ENCODE measurements at regions not wholly inside any gene's neighbourhood (a gene's known extent, or its start where the extent isn't known, plus 50 kb on each side); places are given as distances from the start of the nearest gene placed in this dataset.
"Not testable (repeated sequence)": the region's sequence is repeated elsewhere in the genome, so short reads cannot be mapped to it uniquely, and the experiment has no call there.

DNA sequence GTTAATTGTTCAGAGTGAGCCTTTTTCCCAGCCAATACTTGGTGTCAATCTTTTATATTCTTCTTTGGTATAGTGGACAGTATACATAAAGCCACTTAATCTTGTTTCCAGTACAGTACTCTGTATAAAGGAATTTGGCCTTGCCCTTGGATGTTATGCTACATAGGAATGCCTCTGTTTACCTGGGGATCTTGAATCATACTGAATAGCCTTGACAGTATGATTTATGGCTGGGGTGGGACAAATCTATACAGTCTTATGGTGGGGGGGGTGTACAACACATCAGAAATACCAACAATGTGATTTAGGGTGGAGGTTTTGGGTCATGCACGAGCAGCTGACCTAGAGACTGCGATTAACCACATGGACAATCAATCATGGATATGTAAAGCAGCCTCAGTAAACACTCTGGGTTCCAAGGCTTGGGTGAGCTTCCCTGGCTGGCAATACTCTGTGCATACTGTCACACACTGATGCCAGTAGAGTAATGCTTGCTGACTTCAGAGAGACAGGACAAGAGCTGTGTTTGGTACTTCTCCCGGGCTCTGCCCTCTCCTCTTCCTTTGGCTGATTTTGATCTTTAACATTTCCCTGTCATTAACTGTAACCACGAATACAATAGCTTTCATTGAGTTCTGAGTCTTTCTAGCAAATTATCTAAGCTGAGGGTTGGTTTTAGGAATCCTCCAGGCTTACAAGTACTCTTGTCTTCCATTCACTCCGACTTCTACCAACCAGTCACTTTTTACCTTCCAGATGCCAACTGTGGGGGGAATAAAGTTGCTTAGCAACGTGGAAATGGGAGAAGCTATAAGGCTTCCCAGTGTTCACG is 84.6 kb downstream of the IARS1 start:
- no peak for TF ChIP-seq CTCF (IDR thresholded peaks at IDR 0.05)
- 89 to 91% methylated on average over 7 of the region's 7 CpGs for WGBS, 2 donors
- no peak for DNase-seq

DNA sequence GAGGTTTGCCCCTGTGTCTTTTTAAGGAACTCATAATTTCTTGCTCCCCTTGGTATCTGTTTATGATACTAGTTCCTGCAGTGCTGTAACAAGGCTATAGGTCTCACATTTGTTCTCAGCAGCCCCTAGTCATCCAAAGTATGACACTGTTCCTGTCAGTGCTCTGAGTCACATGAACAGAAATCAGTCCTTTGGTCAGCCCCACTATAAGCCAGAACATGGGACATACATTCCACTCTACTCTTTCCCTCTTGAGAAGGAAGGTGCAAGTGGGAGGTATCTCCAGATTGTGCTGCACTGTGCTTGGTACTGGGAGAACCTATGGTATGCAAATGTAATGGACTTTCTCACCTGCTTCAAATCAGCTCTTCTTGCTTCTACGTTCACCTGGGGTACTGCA is 87.0 kb downstream of the IARS1 start:
- Histone ChIP-seq H3K9me3 (no peaks in the 10 kb centered on the region), H3K4me3 (no peak overlapping the region), H3K36me3 (peaks cover 0 to 43% (median 33%) of the 10 kb centered on the region in 9 donors), H3K27me3 (no peaks in the 10 kb centered on the region), H3K27ac (no peak overlapping the region), H3K4me1 (no peaks in the 10 kb centered on the region)
- no peak for TF ChIP-seq CTCF (IDR thresholded peaks at IDR 0.05)
- ATAC-seq = no peak
- WGBS, 2 donors = 73 to 84% methylated on average over 1 of the region's 1 CpG
- intact Hi-C loops (cut with DNase I) = no loop called here
- DNase-seq = no peak

More for the DNA sequence above, 84.6 kb downstream of the IARS1 start:
- Histone ChIP-seq H3K4me1 (no peaks in the 10 kb centered on the region), H3K27ac (no peak overlapping the region), H3K9me3 (no peaks in the 10 kb centered on the region), H3K36me3 (peaks cover 0 to 67% (median 45%) of the 10 kb centered on the region in 9 donors), H3K27me3 (no peaks in the 10 kb centered on the region), H3K4me3 (no peak overlapping the region)
- ATAC-seq = no peak
- intact Hi-C loops (cut with DNase I) = no loop called here

GRCh38 chr9:92203887-92204286 is 88.7 kb upstream of the SPTLC1 start:
- H3K9me3 ChIP-seq; H3K4me1 ChIP-seq; H3K27me3 ChIP-seq; DNase-seq; H3K27ac ChIP-seq; intact Hi-C loops (cut with DNase I); H3K4me3 ChIP-seq; ATAC-seq: not testable (repeated sequence)
- 86 to 91% methylated on average over 1 of the region's 1 CpG for WGBS, 2 donors
- peaks cover 0 to 17% (median 9%) of the 10 kb centered on the region in 9 donors for H3K36me3 ChIP-seq

GRCh38 chr9:92198237-92198636 is 83.0 kb upstream of the SPTLC1 start:
- not testable (repeated sequence) for ATAC-seq

DNA sequence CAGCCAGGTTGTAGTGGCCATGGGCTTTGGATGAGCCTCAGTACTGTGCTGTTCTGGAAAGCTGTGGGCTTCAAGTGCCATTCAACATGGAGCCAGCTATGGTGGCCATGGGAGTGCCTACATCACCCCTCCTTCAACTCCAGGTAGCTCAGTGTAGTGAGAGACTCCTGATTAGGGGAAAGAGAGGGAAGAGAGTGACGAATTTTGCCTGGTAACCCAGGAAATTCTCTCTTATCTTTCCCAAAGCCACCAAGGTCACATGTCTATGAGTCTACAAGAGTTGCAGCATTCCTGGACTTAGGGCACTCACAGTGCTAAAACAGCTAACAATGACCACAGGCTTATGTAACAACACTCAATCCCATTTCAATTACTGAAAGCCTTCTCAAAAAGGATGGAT is 81.7 kb upstream of the SPTLC1 start:
- Histone ChIP-seq H3K27me3 (peaks cover 0 to 5% (median 0%) of the 10 kb centered on the region in 7 donors), H3K4me1 (no peaks in the 10 kb centered on the region), H3K9me3 (peaks cover 0 to 16% (median 0%) of the 10 kb centered on the region in 11 donors), H3K36me3 (no peaks in the 10 kb centered on the region), H3K27ac (no peak overlapping the region), H3K4me3 (no peak overlapping the region)
- WGBS, 2 donors = 19 to 28% methylated on average over 1 of the region's 1 CpG
- no peak for DNase-seq
- intact Hi-C loops (cut with DNase I) = no loop called here
- TF ChIP-seq CTCF (IDR thresholded peaks at IDR 0.05) = no peak
- ATAC-seq = no peak

More at GRCh38 chr9:92198237-92198636, 83.0 kb upstream of the SPTLC1 start:
- H3K4me3 ChIP-seq; H3K27ac ChIP-seq; DNase-seq; H3K27me3 ChIP-seq; intact Hi-C loops (cut with DNase I); H3K36me3 ChIP-seq; H3K4me1 ChIP-seq: not testable (repeated sequence)
- H3K9me3 ChIP-seq = peaks cover 0 to 16% (median 0%) of the 10 kb centered on the region in 11 donors

All from heart right ventricle (tissue), 16 donors.